22Rv1 (cell line): ENCODE measurements at regions not wholly inside any gene's neighbourhood (a gene's known extent, or its start where the extent isn't known, plus 50 kb on each side); places are given as distances from the start of the nearest gene placed in this dataset.

Experiments
- ZFX ChIP-seq: fragments of 450-650 bp; IDR thresholded peaks from 2 replicates; pipeline ENCODE4 v1.6.1; 2017; ENCODE audit warnings: antibody characterized with exemption, borderline replicate concordance
- TF ChIP-seq, protein P1 (sequence below): fragments of 450-650 bp; IDR thresholded peaks from 2 replicates; pipeline ENCODE4 v1.5.1; 2017; ENCODE audit warnings: mild to moderate bottlenecking

GRCh38 chr2:117603567-117603966 lies 210.9 kb upstream of the DDX18 start:
- TF ChIP-seq, protein P1, sequence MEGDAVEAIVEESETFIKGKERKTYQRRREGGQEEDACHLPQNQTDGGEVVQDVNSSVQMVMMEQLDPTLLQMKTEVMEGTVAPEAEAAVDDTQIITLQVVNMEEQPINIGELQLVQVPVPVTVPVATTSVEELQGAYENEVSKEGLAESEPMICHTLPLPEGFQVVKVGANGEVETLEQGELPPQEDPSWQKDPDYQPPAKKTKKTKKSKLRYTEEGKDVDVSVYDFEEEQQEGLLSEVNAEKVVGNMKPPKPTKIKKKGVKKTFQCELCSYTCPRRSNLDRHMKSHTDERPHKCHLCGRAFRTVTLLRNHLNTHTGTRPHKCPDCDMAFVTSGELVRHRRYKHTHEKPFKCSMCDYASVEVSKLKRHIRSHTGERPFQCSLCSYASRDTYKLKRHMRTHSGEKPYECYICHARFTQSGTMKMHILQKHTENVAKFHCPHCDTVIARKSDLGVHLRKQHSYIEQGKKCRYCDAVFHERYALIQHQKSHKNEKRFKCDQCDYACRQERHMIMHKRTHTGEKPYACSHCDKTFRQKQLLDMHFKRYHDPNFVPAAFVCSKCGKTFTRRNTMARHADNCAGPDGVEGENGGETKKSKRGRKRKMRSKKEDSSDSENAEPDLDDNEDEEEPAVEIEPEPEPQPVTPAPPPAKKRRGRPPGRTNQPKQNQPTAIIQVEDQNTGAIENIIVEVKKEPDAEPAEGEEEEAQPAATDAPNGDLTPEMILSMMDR = no peak
- no peak for TF ChIP-seq ZFX
